Skeletal muscle cell (primary cell): ENCODE measurements at regions not wholly inside any gene's neighbourhood (a gene's known extent, or its start where the extent isn't known, plus 50 kb on each side); places are given as distances from the start of the nearest gene placed in this dataset.
"Not testable (repeated sequence)": the region's sequence is repeated elsewhere in the genome, so short reads cannot be mapped to it uniquely, and the experiment has no call there.

ENCODE experiments used
- DNase-seq: peaks from one replicate; pipeline ENCODE4 v3.0.0-alpha.2; 2010; ENCODE audit warnings: low read depth
- H3K4me3 ChIP-seq: 2 replicates; pipeline ENCODE4 v1.5.1; 2011; ENCODE audit warnings: low read depth, mild to moderate bottlenecking, control low read depth, low read length, moderate library complexity

DNA sequence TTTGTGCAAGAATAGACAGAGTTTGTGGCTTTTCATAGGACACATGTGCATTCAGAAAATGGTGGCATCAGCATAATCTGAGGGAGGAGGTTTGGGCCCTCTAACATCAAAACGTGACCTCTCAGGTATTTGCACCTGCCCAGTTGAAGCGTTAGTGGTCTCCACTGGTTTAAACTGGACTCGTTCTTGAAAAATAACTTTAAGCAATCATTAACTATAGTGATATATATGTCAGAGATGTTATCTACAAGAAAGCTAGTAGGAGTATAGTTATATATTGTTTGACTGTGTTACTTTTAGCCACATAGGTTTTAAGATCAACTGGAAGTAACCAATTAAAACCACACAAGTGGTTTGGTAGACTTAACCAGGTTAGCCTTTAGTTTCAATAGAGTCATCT, 607.4 kb downstream of the MAFB start:
- no peak overlapping the region for H3K4me3 ChIP-seq
- DNase-seq, result no peak

DNA sequence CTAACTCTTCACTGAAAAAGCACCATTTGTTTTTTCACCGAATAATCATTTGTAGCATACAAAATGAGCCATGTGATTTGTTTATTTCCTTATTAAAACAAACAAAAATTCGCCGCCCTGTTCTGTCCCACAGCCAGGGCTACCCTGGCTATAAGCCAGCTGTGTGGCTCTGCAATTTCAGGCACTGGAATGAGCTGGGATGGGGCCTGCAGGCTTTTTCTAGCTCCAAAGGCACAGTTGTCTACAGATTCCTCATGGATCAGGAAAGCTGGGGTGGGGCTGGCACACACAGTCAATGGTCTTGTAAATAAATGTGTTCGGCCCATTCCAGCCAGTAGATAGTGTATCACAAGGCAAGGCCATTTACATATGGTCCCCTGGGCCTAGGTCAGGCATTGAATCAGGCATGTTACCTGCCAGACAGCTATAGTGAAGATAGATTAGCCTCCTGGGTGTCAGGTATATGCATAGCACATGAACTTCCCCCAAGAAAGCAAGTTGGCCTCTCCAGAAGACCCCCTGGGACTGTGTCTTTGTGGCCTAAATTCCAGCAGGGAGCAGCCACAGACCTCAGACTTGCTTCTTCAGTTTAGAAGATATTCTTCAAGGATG, 608.9 kb downstream of the MAFB start:
- DNase-seq, result no peak
- H3K4me3 ChIP-seq, result no peak overlapping the region

DNA sequence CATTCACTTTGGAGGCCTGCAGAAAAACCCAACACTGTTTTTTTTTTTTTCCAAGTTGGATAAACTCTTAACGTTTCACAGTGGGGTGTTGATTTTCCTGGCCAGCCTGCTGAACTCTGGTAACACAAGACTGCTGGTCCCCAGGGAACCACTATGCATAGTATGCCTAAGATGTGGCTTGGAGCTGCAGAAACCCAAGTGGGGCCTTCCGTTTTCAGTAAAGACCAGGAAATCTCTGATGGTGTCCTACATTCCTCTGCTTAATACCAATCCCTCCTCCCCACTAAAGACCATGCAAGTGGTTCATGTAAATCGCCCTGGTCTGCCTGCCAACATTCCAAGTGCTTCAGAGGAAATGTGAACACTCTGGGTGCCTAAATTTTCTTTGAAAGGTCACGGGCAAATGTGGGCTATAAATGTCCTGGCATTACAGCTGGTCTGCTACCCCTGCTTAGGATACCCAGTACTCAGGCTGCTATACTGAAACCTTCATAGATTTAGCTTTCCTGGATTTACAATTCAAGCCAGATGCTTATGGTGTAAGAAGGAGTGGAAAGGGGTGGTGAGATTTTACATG, 615.4 kb downstream of the MAFB start:
- no peak overlapping the region for H3K4me3 ChIP-seq
- DNase-seq, result peak; percentile 0

DNA sequence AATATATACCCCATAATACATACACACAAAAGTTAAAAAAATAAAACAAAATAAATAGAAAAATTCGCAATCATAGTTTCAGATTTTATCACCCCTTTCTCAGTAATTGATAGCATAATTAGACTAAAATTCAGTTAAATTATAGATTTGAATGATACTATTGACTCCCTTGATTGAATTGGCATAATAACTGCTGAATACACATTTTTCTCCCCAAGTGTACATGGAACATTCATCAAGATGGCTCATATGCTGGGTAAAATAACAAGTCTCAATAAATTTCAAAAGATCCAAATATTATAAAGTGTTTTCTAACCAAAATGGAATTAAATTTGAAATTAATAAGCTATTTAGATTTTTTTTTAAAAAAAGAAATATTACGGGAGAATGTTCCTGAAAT, 616.1 kb downstream of the MAFB start:
- no peak for DNase-seq
- H3K4me3 ChIP-seq, result no peak overlapping the region

DNA sequence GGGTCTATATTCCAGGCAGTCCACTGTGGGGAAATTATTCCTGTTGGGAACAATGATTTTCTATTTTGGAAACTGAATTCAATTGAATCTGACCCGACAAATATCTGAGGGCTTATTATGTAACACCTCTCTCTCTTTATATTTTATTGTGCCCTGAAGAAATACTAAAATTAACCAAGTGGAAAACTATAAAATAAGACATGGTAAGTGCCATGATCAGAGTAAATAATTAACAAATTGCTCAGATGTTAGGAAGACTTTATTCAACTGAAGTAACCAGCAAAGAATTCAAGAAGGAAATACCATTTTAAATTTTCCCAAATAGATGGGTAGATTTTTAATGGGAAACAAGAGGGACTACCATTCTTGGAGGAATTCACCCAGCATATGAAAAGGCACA, 632.9 kb downstream of the MAFB start:
- no peak overlapping the region for H3K4me3 ChIP-seq
- DNase-seq, result no peak

DNA sequence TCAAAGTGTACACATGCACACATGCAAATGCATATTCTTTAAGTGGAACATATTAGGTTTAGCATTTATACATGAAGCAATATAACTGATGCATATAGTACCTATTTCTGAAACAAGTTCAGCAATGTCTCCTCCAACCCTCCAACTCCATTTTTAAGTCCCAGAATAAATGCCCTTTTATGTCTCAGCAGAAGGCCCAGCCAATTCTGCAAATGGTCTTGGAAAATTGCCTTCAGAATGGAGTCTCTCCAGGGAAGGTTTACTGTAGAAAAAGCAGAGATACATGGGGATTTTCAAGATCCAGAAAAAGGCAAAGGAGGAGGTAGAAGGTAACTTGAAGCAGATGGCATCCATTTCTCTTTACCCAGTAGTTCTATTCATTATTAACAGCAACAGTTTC, 633.3 kb downstream of the MAFB start:
- no peak for DNase-seq
- H3K4me3 ChIP-seq, result no peak overlapping the region

DNA sequence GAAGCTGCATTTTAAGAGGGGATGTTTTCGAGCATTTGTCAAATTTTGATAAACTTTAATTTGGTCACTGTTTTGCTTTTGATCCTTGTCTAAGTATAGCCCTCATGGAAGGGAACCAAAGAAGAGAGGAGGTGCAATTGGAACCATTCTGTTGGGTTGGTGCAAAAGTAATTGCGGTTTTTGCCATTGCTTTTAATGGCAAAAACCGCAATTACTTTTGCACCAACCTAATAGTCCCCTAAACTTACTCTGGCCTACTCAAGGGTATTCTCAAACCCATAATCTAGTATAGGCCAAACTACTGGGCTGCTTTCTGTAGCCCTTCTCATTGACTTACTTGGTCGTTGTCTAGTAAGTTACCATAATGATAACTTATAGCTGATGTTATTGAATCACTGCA, 634.7 kb downstream of the MAFB start:
- no peak for DNase-seq
- H3K4me3 ChIP-seq, result no peak overlapping the region

DNA sequence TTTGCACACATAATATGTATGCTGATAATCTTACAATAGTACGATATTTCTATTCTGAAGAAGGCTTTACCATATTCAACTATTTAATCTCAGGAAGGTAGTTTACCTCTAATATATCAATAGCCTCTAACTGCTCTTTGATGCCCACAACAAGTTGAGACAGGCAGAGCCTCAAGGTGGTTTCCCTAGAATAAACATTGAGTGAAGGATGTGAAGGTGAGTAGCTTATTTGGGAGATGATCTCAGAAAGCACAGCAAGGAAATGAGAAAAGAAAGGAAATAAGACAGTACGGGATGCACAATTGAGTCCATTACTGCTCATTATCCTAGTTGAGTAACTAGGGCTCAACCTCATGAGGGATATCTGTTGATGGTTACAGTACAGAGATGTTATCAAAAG, 638.4 kb downstream of the MAFB start:
- DNase-seq, result no peak
- H3K4me3 ChIP-seq, result no peak overlapping the region

DNA sequence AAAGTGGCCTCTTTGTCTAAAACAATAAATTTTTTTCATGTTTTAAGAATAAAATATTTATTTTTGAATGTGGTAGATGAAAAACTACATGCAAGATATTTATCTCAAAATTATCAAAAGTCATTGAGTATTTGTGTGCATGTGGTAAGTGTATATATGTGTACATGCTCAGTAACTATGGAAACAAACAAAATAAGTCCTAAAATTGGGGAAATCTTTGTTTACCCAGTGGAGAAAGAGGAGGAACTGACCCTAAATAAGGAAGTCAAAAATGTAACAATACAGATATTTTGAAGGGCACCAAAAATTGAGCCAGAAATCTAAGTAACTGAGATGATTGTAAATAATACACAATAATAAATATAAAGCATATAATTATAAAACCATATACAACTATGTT, 639.2 kb downstream of the MAFB start:
- DNase-seq, result no peak
- H3K4me3 ChIP-seq, result no peak overlapping the region

DNA sequence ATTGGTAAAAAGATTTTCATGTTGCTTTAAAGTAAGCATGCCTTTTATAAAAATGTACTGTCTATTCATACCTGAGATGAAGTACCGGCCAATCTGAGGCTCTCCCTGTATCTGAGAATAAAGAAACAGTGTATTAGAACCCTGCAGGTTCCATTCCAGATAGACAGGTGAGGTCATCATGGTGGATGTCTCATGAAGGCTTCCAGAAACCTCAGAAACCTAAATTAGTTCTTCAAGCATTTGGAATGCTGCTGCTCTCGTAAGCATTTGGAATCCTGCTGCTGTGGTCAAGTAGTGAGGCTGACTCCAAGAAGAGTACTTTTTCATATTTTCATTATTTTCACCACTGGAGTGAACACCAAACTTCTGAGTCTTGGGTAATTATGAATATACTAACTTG, 642.3 kb downstream of the MAFB start:
- DNase-seq, result no peak
- no peak overlapping the region for H3K4me3 ChIP-seq

DNA sequence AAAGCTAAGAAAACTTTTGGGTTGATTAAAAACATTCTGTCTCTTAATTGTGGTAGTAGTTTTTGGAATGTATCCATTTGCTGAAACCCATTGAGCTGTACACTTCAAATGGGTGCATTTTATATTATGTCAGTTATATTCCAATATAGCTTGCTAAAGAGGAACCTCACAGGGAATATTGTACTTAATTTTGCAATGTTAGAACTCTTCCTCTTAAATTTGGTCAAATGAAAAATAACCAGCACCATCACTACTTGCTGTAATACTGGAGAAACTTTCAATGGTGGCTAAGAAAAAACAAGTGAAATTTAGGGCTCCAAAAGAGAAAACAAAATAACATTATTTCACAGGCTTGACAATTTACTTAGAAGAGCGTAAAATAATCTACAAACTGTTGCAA, 651.5 kb downstream of the MAFB start:
- no peak overlapping the region for H3K4me3 ChIP-seq
- DNase-seq, result no peak

DNA sequence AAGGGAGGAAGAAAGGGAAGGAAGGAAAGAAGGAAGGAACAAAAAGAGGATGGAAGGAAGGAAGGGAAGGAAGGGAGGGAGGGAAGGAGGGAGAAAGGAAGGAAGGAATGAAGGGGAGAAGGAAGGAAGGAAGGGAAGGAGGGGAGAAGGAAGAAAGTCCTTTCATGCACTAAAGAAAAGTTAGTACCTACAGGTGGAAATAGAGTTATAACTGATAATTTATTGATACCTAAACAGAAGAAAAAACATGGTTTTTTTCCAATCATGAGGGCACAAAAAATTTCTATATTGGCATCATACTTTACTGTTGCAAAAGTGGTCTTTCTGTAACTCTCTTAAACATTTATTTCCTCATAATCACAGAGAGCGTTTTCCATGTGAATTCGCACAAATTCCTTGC, 659.4 kb downstream of the MAFB start:
- no peak overlapping the region for H3K4me3 ChIP-seq
- no peak for DNase-seq

DNA sequence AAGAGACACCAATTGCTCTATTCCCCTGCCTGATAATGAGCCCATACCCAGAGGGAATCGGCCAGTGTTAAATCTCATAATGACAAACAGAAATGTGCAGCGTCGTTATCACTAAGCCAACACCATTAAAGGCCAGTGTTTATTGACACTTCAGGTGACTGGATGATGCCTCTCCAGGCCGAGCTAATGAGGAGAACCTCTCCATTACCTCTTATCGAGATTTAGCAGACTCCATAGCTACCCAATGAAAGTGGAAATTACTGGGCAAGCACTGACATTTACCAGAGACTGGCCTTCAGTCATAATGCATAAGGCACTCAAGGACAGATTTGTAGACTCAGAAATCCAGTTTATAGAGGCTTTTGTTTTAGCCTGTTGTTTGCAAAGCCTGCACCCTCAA, 669.5 kb downstream of the MAFB start:
- no peak overlapping the region for H3K4me3 ChIP-seq
- DNase-seq, result no peak

DNA sequence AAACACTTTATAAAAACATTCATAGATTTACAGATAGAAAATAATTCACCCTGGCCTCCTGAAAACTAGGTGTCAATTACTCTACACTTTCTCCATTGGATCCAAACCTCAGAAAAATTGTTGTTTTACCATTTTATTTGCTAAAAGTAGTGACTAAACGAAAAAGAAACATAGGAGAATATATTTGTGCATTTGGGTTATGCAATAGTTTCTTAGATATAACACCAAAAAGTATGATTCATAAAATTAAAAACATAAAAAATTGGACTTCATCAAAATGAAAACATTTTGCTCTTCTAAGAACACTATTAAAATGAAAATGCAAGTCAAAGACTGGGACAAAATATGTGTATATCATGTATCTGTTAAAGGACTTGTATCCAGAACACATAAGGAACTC, 671.3 kb downstream of the MAFB start:
- no peak overlapping the region for H3K4me3 ChIP-seq
- DNase-seq, result no peak

DNA sequence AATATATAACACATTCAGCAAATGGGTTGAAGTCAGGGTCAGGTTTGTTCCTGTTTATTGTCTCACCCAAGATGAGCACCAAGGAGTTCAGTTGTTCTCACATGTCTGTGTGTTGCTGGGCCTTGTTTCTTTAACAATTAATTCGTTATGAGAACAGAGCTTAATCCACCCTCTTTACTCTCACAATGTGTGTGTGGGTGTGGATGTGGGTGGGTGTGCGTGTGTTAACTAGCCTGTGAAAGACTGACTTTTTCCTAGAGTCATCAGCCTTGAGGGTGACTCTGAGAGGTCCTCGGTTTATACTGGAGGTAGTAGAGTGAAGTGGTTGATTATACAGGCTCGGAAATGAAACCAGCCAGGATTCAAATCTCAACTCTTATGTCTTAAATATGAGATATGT, 672.1 kb downstream of the MAFB start:
- no peak for DNase-seq
- no peak overlapping the region for H3K4me3 ChIP-seq

DNA sequence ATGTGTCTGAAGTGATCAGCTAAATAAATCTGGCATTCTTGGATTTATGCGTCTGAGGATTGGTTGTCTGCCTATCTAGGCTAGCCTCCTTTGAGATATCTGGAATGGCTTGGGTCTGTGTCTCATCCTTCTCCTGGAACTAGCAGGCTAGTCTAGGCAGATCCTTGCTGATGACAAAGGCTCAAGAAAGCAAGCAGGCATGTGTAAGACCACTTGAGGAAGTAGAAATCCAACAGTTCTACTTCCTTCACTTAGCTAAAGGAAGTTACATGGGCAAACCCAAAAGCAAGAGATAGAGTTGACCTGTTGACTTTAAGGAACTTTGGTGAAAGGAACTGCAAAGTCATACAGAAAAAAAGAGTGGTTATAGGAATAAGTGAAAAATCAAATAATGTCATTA, 672.6 kb downstream of the MAFB start:
- no peak overlapping the region for H3K4me3 ChIP-seq
- no peak for DNase-seq

DNA sequence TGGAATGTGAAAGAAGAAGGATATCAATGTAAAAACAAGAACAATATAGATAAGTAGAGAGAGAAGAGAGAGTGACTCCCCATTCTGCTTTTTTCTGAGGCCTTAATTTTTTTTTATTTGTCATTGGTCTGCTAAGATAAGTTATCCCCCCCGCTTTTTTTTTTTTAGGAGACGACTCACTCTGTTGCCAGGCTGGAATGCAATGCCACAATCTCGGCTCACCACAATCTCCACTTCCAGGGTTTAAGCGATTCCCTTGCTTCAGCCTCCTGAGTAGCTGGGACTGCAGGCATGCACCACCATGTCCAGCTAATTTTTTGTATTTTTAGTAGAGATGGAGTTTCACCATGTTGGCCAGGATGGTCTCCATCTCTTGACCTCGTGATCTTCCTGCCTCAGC, 677.0 kb downstream of the MAFB start:
- H3K4me3 ChIP-seq, DNase-seq: not testable (repeated sequence)

DNA sequence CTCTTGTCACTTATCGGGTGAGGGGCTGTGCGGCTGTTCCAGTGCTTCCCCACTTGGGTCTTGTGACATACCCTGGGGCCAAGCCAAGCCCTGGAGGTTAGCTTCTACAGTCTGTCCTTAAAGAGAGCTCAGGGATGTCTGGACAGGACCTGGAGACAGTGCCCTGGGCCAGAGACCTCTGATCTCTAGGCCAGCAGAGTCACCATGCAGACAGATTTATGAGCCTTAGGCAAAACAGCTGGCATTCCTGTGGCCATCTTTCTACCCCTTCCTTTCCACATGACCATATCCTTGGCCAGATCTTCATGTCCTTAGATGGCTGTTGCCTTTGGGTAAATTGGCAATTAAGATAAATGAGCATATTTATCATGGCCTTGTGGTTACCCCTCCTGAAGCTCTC, 678.6 kb downstream of the MAFB start:
- no peak for DNase-seq
- H3K4me3 ChIP-seq, result no peak overlapping the region

DNA sequence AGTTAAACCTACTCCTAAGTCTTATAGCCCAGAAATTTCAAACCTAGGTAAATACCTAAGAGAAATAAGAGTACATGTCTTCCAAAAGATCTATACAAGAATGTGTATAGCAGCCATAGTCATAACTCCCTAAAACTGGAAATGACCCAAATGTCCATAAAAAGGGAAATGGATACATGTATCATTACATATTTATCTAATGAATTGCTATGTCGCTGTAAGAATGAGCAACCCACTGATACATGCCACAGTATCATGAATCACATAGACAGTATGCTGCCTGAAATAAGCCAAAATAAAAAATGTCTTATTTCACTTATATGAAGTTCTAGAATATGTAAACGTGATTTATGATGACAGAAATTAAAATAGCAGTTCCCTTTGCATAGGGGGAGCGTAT, 679.5 kb downstream of the MAFB start:
- DNase-seq, result no peak
- no peak overlapping the region for H3K4me3 ChIP-seq

DNA sequence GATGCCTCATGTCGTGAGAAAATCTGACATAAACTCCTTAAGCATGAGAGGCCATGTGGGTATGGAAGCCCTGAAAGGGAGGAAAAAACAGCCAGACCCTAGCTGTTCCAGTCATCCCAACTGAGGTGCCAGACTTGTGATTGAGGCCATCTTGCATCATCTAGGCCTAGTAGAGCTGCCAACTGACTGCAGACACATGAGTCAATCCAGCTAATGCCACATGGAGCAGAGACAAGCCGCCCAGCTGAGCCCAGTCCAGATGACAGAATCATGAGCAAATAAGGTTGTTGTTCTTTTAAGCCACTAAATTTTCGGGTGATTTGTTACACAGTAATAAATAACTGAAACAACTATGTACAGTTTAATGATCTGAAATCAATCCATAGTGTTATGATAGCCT, 680.9 kb downstream of the MAFB start:
- H3K4me3 ChIP-seq, result no peak overlapping the region
- DNase-seq, result no peak

DNA sequence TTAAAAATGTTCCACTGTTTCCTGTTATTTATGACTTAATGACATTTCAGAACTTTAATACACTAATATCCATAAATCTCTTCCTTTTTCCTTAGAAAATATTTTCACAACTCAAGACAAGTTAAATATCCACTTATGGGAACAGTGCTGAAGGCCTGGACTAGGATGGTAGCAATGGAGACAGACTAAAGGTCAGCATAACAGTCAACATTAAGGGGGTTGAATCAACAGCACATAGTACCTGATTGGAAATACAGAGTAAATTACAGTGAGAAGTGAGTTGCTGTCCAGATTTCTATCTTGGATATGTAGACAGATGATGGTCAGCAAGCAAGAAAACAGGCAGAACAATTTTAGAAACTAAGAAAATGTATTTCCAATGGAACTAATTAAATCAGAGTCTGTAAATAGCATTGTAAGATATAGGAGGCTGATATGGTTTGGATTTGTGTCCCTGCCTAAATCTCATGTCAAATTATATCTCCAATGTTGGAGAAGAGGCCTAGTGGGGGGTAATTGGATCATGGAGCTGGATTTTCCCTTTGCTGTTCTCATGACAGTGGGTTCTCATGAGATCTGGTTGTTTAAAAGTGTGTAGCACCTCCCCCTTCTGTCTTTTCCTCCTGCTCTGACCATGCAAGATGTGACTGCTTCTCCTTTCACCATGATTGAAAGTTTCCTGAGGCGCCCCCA, 682.7 kb downstream of the MAFB start:
- no peak overlapping the region for H3K4me3 ChIP-seq
- no peak for DNase-seq
